ENCODE measurements at regions not wholly inside any gene's neighbourhood (a gene's known extent, or its start where the extent isn't known, plus 50 kb on each side); places are given as distances from the start of the nearest gene placed in this dataset.

GRCh38 chr7:17521437-17521836, 223.0 kb downstream of the AHR start:
- DNase-seq (ENCODE audit: low read depth in 2 of 2): no peak

GRCh38 chr7:17523813-17524739, 225.6 kb downstream of the AHR start:
- no peak for DNase-seq (ENCODE audit: low read depth in 2 of 2)

GRCh38 chr7:17524746-17525145, 226.3 kb downstream of the AHR start:
- DNase-seq (ENCODE audit: low read depth in 2 of 2): no peak

- no peak for DNase-seq (ENCODE audit: low read depth in 2 of 2)
Observed at GRCh38 chr7:17526621-17527020, 228.2 kb downstream of the AHR start.

GRCh38 chr7:17528636-17529035, 230.2 kb downstream of the AHR start:
- no peak for DNase-seq (ENCODE audit: low read depth in 2 of 2)

GRCh38 chr7:17530244-17530643, 231.8 kb downstream of the AHR start:
- no peak for DNase-seq (ENCODE audit: low read depth in 2 of 2)

- no peak for DNase-seq (ENCODE audit: low read depth in 2 of 2)
Observed at GRCh38 chr7:17530741-17531421, 232.4 kb downstream of the AHR start.

GRCh38 chr7:17532861-17533404, 234.5 kb downstream of the AHR start:
- no peak for DNase-seq (ENCODE audit: low read depth in 2 of 2)

- no peak for DNase-seq (ENCODE audit: low read depth in 2 of 2)
Observed at GRCh38 chr7:17534348-17534747, 235.9 kb downstream of the AHR start.

GRCh38 chr7:17535776-17536175, 237.3 kb downstream of the AHR start:
- no peak for DNase-seq (ENCODE audit: low read depth in 2 of 2)

- no peak for DNase-seq (ENCODE audit: low read depth in 2 of 2)
Observed at GRCh38 chr7:17544401-17544800, 245.9 kb downstream of the AHR start.

GRCh38 chr7:17545348-17545747, 246.9 kb downstream of the AHR start:
- DNase-seq (ENCODE audit: low read depth in 2 of 2): no peak

GRCh38 chr7:17546189-17546588, 247.7 kb downstream of the AHR start:
- no peak for DNase-seq (ENCODE audit: low read depth in 2 of 2)

GRCh38 chr7:17546592-17546991, 248.1 kb downstream of the AHR start:
- DNase-seq (ENCODE audit: low read depth in 2 of 2): no peak

- DNase-seq (ENCODE audit: low read depth in 2 of 2): no peak
Observed at GRCh38 chr7:17548014-17548653, 249.7 kb downstream of the AHR start.

- no peak for DNase-seq (ENCODE audit: low read depth in 2 of 2)
Observed at GRCh38 chr7:17549406-17549805, 251.0 kb downstream of the AHR start.

- DNase-seq (ENCODE audit: low read depth in 2 of 2): no peak
Observed at GRCh38 chr7:17552373-17552772, 253.9 kb downstream of the AHR start.

- no peak for DNase-seq (ENCODE audit: low read depth in 2 of 2)
Observed at GRCh38 chr7:17552952-17553351, 254.5 kb downstream of the AHR start.

- no peak for DNase-seq (ENCODE audit: low read depth in 2 of 2)
Observed at GRCh38 chr7:17554341-17555015, 256.0 kb downstream of the AHR start.

GRCh38 chr7:17556247-17556956, 257.9 kb downstream of the AHR start:
- DNase-seq (ENCODE audit: low read depth in 2 of 2): no peak

GRCh38 chr7:17557251-17557671, 258.8 kb downstream of the AHR start:
- no peak for DNase-seq (ENCODE audit: low read depth in 2 of 2)
